MM.1S (cell line): ENCODE measurements at regions not wholly inside any gene's neighbourhood (a gene's known extent, or its start where the extent isn't known, plus 50 kb on each side); places are given as distances from the start of the nearest gene placed in this dataset.

Source experiments
- DNase-seq: peaks from one replicate; pipeline ENCODE4 v3.0.0-alpha.2; 2015
- H2AFZ ChIP-seq: fragments of 300-600 bp; sonication (generic); 2 replicates; pipeline ENCODE4 v1.6.0; 2016; ENCODE audit warnings: antibody characterized with exemption, low read length
- H3F3A ChIP-seq: fragments of 300-600 bp; sonication (generic); 2 replicates; pipeline ENCODE4 v1.6.1; 2016; ENCODE audit warnings: mild to moderate bottlenecking, antibody characterized with exemption, low read length, moderate library complexity, mixed read lengths; ENCODE audit not compliant: insufficient read depth
- H3K27ac ChIP-seq: fragments of 300-600 bp; sonication (generic); 2 replicates; pipeline ENCODE4 v1.5.1; 2016; ENCODE audit warnings: mild to moderate bottlenecking, low read length
- H3K27me3 ChIP-seq: fragments of 300-600 bp; sonication (generic); replicated peaks from 2 replicates; pipeline ENCODE4 v1.6.0; 2016; ENCODE audit warnings: low read length; ENCODE audit not compliant: insufficient read depth
- H3K36me3 ChIP-seq: fragments of 300-600 bp; sonication (generic); replicated peaks from 2 replicates; pipeline ENCODE4 v1.6.1; 2016; ENCODE audit warnings: mild to moderate bottlenecking, low read length, mixed read lengths; ENCODE audit not compliant: insufficient read depth
- H3K4me1 ChIP-seq: fragments of 300-600 bp; sonication (generic); 2 replicates; pipeline ENCODE4 v1.6.1; 2016; ENCODE audit warnings: low read length, mixed read lengths
- H3K4me2 ChIP-seq: fragments of 300-600 bp; sonication (generic); 2 replicates; pipeline ENCODE4 v1.6.0; 2016; ENCODE audit warnings: low read depth, low read length
- H3K4me3 ChIP-seq: fragments of 300-600 bp; sonication (generic); 2 replicates; pipeline ENCODE4 v1.5.1; 2016; ENCODE audit warnings: low read length, mixed read lengths
- H3K79me2 ChIP-seq: fragments of 300-600 bp; sonication (generic); 2 replicates; pipeline ENCODE4 v1.6.1; 2016; ENCODE audit warnings: mixed run types, low read length, mixed read lengths
- H3K9ac ChIP-seq: fragments of 300-600 bp; sonication (generic); 2 replicates; pipeline ENCODE4 v1.6.1; 2016; ENCODE audit warnings: low read length, mixed read lengths
- H3K9me2 ChIP-seq: fragments of 300-600 bp; sonication (generic); replicated peaks from 2 replicates; pipeline ENCODE4 v1.6.1; 2016; ENCODE audit warnings: mild to moderate bottlenecking, low read length, mixed read lengths; ENCODE audit not compliant: insufficient read depth
- H3K9me3 ChIP-seq: fragments of 300-600 bp; sonication (generic); replicated peaks from 2 replicates; pipeline ENCODE4 v1.6.1; 2016; ENCODE audit warnings: mild to moderate bottlenecking, low read length, mixed read lengths; ENCODE audit not compliant: insufficient read depth
- H4K20me1 ChIP-seq: fragments of 300-600 bp; sonication (generic); 2 replicates; pipeline ENCODE4 v1.6.1; 2016; ENCODE audit warnings: mild to moderate bottlenecking, low read length, moderate library complexity, mixed read lengths; ENCODE audit not compliant: insufficient read depth
- CTCF ChIP-seq: fragments of 300-600 bp; sonication (generic); IDR thresholded peaks from 2 replicates; pipeline ENCODE4 v1.5.1; 2016; ENCODE audit warnings: antibody characterized with exemption, low read length, mixed read lengths
- EZH2 ChIP-seq: fragments of 300-600 bp; sonication (generic); optimal IDR thresholded peaks from 2 replicates; pipeline ENCODE3; 2017; ENCODE audit warnings: low read depth, mild to moderate bottlenecking, antibody characterized with exemption, low read length, mixed read lengths
- EZH2phosphoT487 ChIP-seq: fragments of 300-600 bp; sonication (generic); IDR thresholded peaks from 2 replicates; pipeline ENCODE4 v1.6.1; 2018; ENCODE audit warnings: antibody characterized with exemption, low read length

GRCh38 chr14:98751110-98751509, 520.9 kb downstream of the BCL11B start:
- Histone ChIP-seq H3K4me1 (no peaks in the 10 kb centered on the region), H3K36me3 (no peaks in the 10 kb centered on the region), H3F3A (no peaks in the 10 kb centered on the region), H3K9me2 (no peaks in the 10 kb centered on the region), H3K27ac (no peak overlapping the region), H3K9ac (no peak overlapping the region), H3K9me3 (no peaks in the 10 kb centered on the region), H3K4me3 (no peak overlapping the region), H3K27me3 (no peaks in the 10 kb centered on the region), H3K4me2 (no peak overlapping the region), H4K20me1 (no peaks in the 10 kb centered on the region), H2AFZ (no peak overlapping the region), H3K79me2 (no peaks in the 10 kb centered on the region)
- no peak for DNase-seq
- TF ChIP-seq EZH2 (no peak), CTCF (no peak), EZH2phosphoT487 (no peak)

- H3K27ac ChIP-seq: no peak overlapping the region
- no peak overlapping the region for H3K4me3 ChIP-seq
- DNase-seq: no peak
- H3K9me3 ChIP-seq: no peaks in the 10 kb centered on the region
- no peaks in the 10 kb centered on the region for H3K27me3 ChIP-seq
- no peak overlapping the region for H3K9ac ChIP-seq
- H2AFZ ChIP-seq: no peak overlapping the region
- no peak overlapping the region for H3K4me2 ChIP-seq
- H3K9me2 ChIP-seq: no peaks in the 10 kb centered on the region
- H3K79me2 ChIP-seq: no peaks in the 10 kb centered on the region
- H3F3A ChIP-seq: no peaks in the 10 kb centered on the region
- TF ChIP-seq EZH2 (no peak), EZH2phosphoT487 (no peak), CTCF (no peak)
- H3K36me3 ChIP-seq: no peaks in the 10 kb centered on the region
- H3K4me1 ChIP-seq: no peaks in the 10 kb centered on the region
- no peaks in the 10 kb centered on the region for H4K20me1 ChIP-seq
Observed at GRCh38 chr14:98752660-98753059, 519.3 kb downstream of the BCL11B start.

- no peak for DNase-seq
- H3K4me1 ChIP-seq: no peaks in the 10 kb centered on the region
- H3K27me3 ChIP-seq: no peaks in the 10 kb centered on the region
- no peaks in the 10 kb centered on the region for H4K20me1 ChIP-seq
- no peaks in the 10 kb centered on the region for H3K9me3 ChIP-seq
- no peak overlapping the region for H3K27ac ChIP-seq
- no peak overlapping the region for H3K9ac ChIP-seq
- no peaks in the 10 kb centered on the region for H3K9me2 ChIP-seq
- no peak overlapping the region for H3K4me2 ChIP-seq
- no peaks in the 10 kb centered on the region for H3K79me2 ChIP-seq
- no peaks in the 10 kb centered on the region for H3K36me3 ChIP-seq
- H2AFZ ChIP-seq: no peak overlapping the region
- H3F3A ChIP-seq: no peaks in the 10 kb centered on the region
- H3K4me3 ChIP-seq: no peak overlapping the region
- TF ChIP-seq CTCF (no peak), EZH2phosphoT487 (no peak), EZH2 (no peak)
Observed at GRCh38 chr14:98754343-98755020, 517.5 kb downstream of the BCL11B start.
